IPS-15b (cell line): ENCODE measurements at regions not wholly inside any gene's neighbourhood (a gene's known extent, or its start where the extent isn't known, plus 50 kb on each side); places are given as distances from the start of the nearest gene placed in this dataset.

Experiments
- H3K27me3 ChIP-seq: one replicate; pipeline ENCODE4 v1.6.1; 2013; ENCODE audit warnings: low read length; ENCODE audit not compliant: control insufficient read depth, insufficient read depth
- H3K36me3 ChIP-seq: one replicate; pipeline ENCODE4 v1.6.1; 2013; ENCODE audit warnings: low read length; ENCODE audit not compliant: control insufficient read depth, insufficient read depth
- H3K4me1 ChIP-seq: one replicate; pipeline ENCODE4 v1.6.1; 2013; ENCODE audit warnings: mild to moderate bottlenecking, low read length; ENCODE audit not compliant: control insufficient read depth, insufficient read depth
- H3K4me3 ChIP-seq: one replicate; pipeline ENCODE4 v1.5.1; 2013; ENCODE audit warnings: low read depth, low read length
- H3K9ac ChIP-seq: one replicate; pipeline ENCODE4 v1.6.1; 2013; ENCODE audit warnings: low read depth, mild to moderate bottlenecking, low read length
- H3K9me3 ChIP-seq: one replicate; pipeline ENCODE4 v1.6.1; 2013; ENCODE audit warnings: mild to moderate bottlenecking, low read length; ENCODE audit not compliant: control insufficient read depth, insufficient read depth

DNA sequence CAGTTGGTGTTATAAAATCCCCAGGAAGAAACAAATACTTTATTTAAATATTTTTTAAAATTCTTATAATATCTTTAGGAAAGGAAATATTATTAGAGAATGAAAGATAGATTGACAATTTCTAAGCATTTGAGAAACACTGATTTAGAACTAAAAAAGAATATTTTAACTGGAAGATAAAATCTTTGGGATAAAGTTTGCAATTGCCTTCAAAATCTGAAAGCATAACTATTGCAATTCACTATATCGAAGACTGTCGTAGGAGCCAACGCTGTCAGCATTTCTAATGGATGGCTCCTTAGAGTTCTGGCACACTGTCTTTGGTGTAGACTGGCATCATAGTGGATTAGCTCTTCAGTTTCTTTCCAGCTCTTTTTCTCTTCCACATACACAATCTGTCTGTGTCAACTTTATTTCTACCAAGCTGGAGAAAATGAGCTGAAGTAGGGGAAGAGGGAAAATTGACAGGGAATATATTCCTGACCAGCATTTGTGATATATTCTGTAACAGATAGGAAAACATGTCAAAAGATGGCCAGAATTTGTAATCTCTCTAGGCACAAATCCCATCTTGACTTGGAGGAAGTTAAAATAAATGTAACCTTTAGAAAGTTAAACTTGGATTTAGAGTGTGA is 1561.4 kb downstream of the MAT2B start:
- H3K27me3 ChIP-seq: no peaks in the 10 kb centered on the region
- H3K4me3 ChIP-seq: no peak overlapping the region
- H3K36me3 ChIP-seq: no peaks in the 10 kb centered on the region
- no peaks in the 10 kb centered on the region for H3K9me3 ChIP-seq
- no peaks in the 10 kb centered on the region for H3K4me1 ChIP-seq
- H3K9ac ChIP-seq: no peak overlapping the region

DNA sequence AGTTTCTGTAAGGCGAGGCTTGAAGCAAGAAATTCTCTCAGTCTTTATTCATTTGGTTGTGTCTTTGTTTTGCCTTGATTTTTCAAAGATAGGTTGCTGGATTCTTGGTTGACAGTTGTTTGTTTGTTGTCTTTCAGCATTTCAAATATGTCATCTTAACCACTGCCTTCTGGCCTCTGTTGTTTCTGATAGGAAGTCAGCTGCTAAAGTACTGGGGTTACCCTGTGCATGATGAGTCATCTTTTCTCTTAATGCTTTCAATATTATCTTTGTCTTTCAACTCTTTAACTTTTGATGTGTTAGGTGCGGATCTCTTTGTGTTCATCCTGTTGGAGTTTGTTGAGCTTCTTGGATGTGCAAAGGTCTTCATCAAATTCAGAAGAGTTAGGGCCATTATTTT is 1571.3 kb downstream of the MAT2B start:
- no peak overlapping the region for H3K9ac ChIP-seq
- no peaks in the 10 kb centered on the region for H3K9me3 ChIP-seq
- no peak overlapping the region for H3K4me3 ChIP-seq
- H3K36me3 ChIP-seq: peaks cover 3% of the 10 kb centered on the region
- H3K4me1 ChIP-seq: no peaks in the 10 kb centered on the region
- H3K27me3 ChIP-seq: no peaks in the 10 kb centered on the region

DNA sequence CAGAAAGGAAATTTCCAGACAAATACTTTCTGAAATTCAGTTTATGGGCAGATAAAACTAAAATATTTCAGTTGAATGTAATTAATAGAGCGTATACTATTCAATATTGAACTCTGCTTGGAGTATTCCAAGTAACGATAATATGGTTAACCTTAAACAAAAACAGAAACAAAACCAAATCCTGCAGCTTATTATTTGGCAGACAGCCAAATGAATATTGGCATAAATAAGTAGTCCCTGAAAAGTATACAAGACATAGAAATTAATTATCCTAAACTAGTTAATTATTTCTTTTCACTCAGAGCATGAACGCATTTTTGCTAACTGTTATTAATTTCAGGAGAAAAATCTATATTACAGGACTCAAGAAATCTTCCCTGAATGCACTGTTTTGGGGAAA is 1574.0 kb downstream of the MAT2B start:
- Histone ChIP-seq H3K4me3 (no peak overlapping the region), H3K9me3 (no peaks in the 10 kb centered on the region), H3K27me3 (no peaks in the 10 kb centered on the region), H3K4me1 (no peaks in the 10 kb centered on the region), H3K9ac (no peak overlapping the region), H3K36me3 (peaks cover 3% of the 10 kb centered on the region)

- no peaks in the 10 kb centered on the region for H3K27me3 ChIP-seq
- no peaks in the 10 kb centered on the region for H3K9me3 ChIP-seq
- no peak overlapping the region for H3K4me3 ChIP-seq
- no peaks in the 10 kb centered on the region for H3K4me1 ChIP-seq
- H3K36me3 ChIP-seq: no peaks in the 10 kb centered on the region
- no peak overlapping the region for H3K9ac ChIP-seq
These were observed 1578.0 kb downstream of the MAT2B start for GRCh38 chr5:165083394-165083793.

DNA sequence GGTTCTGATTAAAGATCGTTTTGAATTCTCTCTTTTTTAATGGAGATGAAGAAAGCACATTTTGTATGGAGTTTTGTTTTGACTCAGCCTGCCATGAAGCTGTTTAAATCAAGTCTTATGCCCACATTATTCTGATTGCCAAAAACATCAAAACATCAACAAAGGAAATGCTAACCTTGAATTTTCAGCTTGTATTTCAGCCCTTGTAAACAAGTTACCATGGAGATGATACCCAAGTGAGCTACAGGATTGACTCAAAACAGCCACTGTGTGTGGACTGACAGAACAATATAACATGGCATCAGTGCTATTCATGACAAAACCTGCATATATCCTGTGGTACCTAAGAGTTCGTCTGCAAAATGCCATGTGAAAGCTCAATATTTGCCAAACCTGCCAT is 1581.0 kb downstream of the MAT2B start:
- no peaks in the 10 kb centered on the region for H3K27me3 ChIP-seq
- no peak overlapping the region for H3K9ac ChIP-seq
- no peak overlapping the region for H3K4me3 ChIP-seq

DNA sequence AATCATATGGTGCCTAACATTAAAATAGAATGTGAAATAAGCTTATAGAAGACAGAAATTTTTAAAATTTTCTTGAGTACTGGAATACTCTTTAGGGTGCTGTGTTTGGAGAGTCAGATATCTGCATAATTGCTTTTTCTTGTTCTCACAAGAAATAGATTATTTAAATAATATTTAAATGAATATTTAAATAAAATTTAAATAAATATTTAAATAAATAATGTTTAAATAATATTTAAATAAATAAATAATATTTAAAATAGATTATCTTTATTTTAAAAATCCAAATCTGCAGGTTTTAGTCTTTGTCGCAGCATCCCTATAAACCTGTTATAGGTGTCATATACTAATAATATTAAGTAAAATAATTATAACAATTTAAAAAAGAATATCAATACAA is 1589.4 kb downstream of the MAT2B start:
- Histone ChIP-seq H3K9me3 (no peaks in the 10 kb centered on the region), H3K27me3 (no peaks in the 10 kb centered on the region), H3K4me1 (no peaks in the 10 kb centered on the region), H3K36me3 (no peaks in the 10 kb centered on the region), H3K4me3 (no peak overlapping the region), H3K9ac (no peak overlapping the region)

More for the DNA sequence above, 1581.0 kb downstream of the MAT2B start:
- no peaks in the 10 kb centered on the region for H3K9me3 ChIP-seq
- no peaks in the 10 kb centered on the region for H3K36me3 ChIP-seq
- no peaks in the 10 kb centered on the region for H3K4me1 ChIP-seq

GRCh38 chr5:165101709-165102108 is 1596.3 kb downstream of the MAT2B start:
- H3K27me3 ChIP-seq: no peaks in the 10 kb centered on the region

GRCh38 chr5:165104611-165105010 is 1599.2 kb downstream of the MAT2B start:
- H3K4me1 ChIP-seq: no peaks in the 10 kb centered on the region
- H3K4me3 ChIP-seq: no peak overlapping the region
- no peaks in the 10 kb centered on the region for H3K27me3 ChIP-seq
- no peaks in the 10 kb centered on the region for H3K9me3 ChIP-seq
- H3K36me3 ChIP-seq: no peaks in the 10 kb centered on the region
- no peak overlapping the region for H3K9ac ChIP-seq

More at GRCh38 chr5:165101709-165102108, 1596.3 kb downstream of the MAT2B start:
- no peak overlapping the region for H3K9ac ChIP-seq
- no peaks in the 10 kb centered on the region for H3K9me3 ChIP-seq
- H3K4me3 ChIP-seq: no peak overlapping the region
- no peaks in the 10 kb centered on the region for H3K36me3 ChIP-seq
- no peaks in the 10 kb centered on the region for H3K4me1 ChIP-seq

DNA sequence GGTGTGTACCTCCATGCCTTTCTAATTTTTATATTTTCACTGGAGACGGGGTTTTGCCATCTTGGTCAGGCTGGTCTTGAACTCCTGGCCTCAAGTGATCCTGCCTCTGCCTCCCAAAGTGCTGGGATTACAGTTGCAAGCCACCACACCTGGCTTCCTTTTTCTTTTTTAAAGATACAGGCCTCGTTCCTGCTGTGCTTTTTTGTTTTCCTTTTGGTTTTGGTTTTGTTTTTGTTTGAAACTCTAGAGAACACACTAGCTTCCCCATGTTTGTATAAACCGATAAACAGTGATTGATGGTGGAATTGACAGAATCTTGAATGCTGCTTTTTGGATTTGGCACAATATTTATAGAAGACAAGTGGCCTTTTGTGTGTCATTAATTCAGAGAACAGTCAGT is 1603.4 kb downstream of the MAT2B start:
- H3K27me3 ChIP-seq: no peaks in the 10 kb centered on the region
- no peaks in the 10 kb centered on the region for H3K36me3 ChIP-seq
- H3K4me3 ChIP-seq: no peak overlapping the region
- no peak overlapping the region for H3K9ac ChIP-seq
- H3K9me3 ChIP-seq: no peaks in the 10 kb centered on the region
- H3K4me1 ChIP-seq: no peaks in the 10 kb centered on the region

- Histone ChIP-seq H3K27me3 (no peaks in the 10 kb centered on the region), H3K36me3 (no peaks in the 10 kb centered on the region), H3K4me1 (no peaks in the 10 kb centered on the region), H3K9ac (no peak overlapping the region), H3K4me3 (no peak overlapping the region), H3K9me3 (peaks cover 5% of the 10 kb centered on the region)
These were observed 1613.8 kb downstream of the MAT2B start for GRCh38 chr5:165119175-165119574.

- Histone ChIP-seq H3K4me1 (no peaks in the 10 kb centered on the region), H3K36me3 (no peaks in the 10 kb centered on the region), H3K9ac (no peak overlapping the region), H3K4me3 (no peak overlapping the region), H3K9me3 (no peaks in the 10 kb centered on the region), H3K27me3 (no peaks in the 10 kb centered on the region)
These were observed 1621.2 kb downstream of the MAT2B start for GRCh38 chr5:165126598-165126997.

DNA sequence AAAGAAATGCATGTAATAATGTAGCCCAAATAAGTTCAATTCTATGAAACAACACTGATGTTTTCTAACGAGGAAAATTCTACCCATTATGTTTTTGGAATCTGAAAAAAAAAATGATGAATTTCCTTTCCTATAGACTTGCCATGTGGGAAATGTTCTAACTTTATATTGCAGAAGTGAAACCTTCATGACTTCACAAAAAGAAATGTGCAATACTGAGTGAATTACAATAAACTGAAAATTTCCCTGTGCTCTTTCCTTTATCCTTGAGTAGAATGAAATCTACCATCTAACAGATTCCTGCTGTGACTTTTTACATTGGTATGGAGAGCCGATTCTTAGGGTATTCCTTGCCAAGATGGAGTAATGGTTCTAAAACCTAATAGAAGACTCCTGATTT is 1622.5 kb downstream of the MAT2B start:
- H3K9ac ChIP-seq: no peak overlapping the region

More for the DNA sequence above, 1622.5 kb downstream of the MAT2B start:
- Histone ChIP-seq H3K27me3 (no peaks in the 10 kb centered on the region), H3K36me3 (no peaks in the 10 kb centered on the region), H3K9me3 (no peaks in the 10 kb centered on the region), H3K4me3 (no peak overlapping the region), H3K4me1 (no peaks in the 10 kb centered on the region)
